Common myeloid progenitor, CD34-positive (primary cell): ENCODE measurements at regions not wholly inside any gene's neighbourhood (a gene's known extent, or its start where the extent isn't known, plus 50 kb on each side); places are given as distances from the start of the nearest gene placed in this dataset.

Experiments used
- CTCF ChIA-PET: fragments of 350-600 bp; sonication (Branson Sonifier 250); formaldehyde crosslinking; loops from one replicate; lab custom pipeline; 2021; ENCODE audit warnings: antibody characterized with exemption; lab: Charles Lee
- POLR2A ChIA-PET: fragments of 350-600 bp; sonication (Branson Sonifier 250); formaldehyde crosslinking; loops from one replicate; lab custom pipeline; 2021; ENCODE audit warnings: antibody characterized with exemption; lab: Charles Lee
- DNase-seq, 3 donors: peaks; one replicate each; pipeline versions ENCODE4 v3.0.0 to v3.0.0-alpha.2; 2013
- H3K27ac ChIP-seq, 2 experiments: 1 replicate in 1 of 2; 2 replicates in 1 of 2; pipeline ENCODE4 v1.7.0; 2013; ENCODE audit warnings: inconsistent platforms in 2 of 2, low read length in 2 of 2, mild to moderate bottlenecking in 2 of 2, low read depth in 1 of 2, moderate library complexity in 1 of 2; ENCODE audit not compliant: severe bottlenecking in 2 of 2, insufficient read depth in 1 of 2, poor library complexity in 1 of 2
- H3K27me3 ChIP-seq, 5 experiments: replicated peaks in 2 of 5; 1 replicate in 3 of 5; 2 replicates in 2 of 5; pipeline versions ENCODE4 v1.6.1 to v1.7.0; 2013; ENCODE audit warnings: low read length in 4 of 5, mild to moderate bottlenecking in 2 of 5, moderate library complexity in 2 of 5, inconsistent platforms in 1 of 5; ENCODE audit not compliant: insufficient read depth in 5 of 5, control insufficient read depth in 4 of 5
- H3K36me3 ChIP-seq, 4 experiments: 1 replicate in 2 of 4; 2 replicates in 2 of 4; pipeline versions ENCODE4 v1.6.1 to v1.7.0; 2013; ENCODE audit warnings: low read length in 3 of 4, control low read depth in 1 of 4, mild to moderate bottlenecking in 1 of 4; ENCODE audit not compliant: control insufficient read depth in 4 of 4, insufficient read depth in 4 of 4
- H3K4me1 ChIP-seq, 4 experiments: 1 replicate in 3 of 4; 2 replicates in 1 of 4; pipeline versions ENCODE4 v1.6.1 to v1.7.1; 2013; ENCODE audit warnings: low read length in 3 of 4, mild to moderate bottlenecking in 3 of 4, control low read depth in 1 of 4, inconsistent platforms in 1 of 4, moderate library complexity in 1 of 4; ENCODE audit not compliant: control insufficient read depth in 4 of 4, insufficient read depth in 4 of 4; ENCODE audit errors: control extremely low read depth in 1 of 4
- H3K4me3 ChIP-seq, 7 experiments: 1 replicate in 4 of 7; 2 replicates in 3 of 7; pipeline versions ENCODE4 v1.5.1 to v1.7.0; 2013; ENCODE audit warnings: mild to moderate bottlenecking in 7 of 7, low read length in 6 of 7, moderate library complexity in 6 of 7, inconsistent platforms in 2 of 7, low read depth in 2 of 7, control low read depth in 1 of 7; ENCODE audit not compliant: insufficient read depth in 4 of 7, control insufficient read depth in 1 of 7; ENCODE audit errors: extremely low read depth in 1 of 7
- H3K9me3 ChIP-seq, 5 experiments: 1 replicate in 4 of 5; 2 replicates in 1 of 5; pipeline versions ENCODE4 v1.6.1 to v1.7.1; 2013; ENCODE audit warnings: low read length in 4 of 5, mild to moderate bottlenecking in 2 of 5, inconsistent platforms in 1 of 5, low read depth in 1 of 5, moderate library complexity in 1 of 5; ENCODE audit not compliant: control insufficient read depth in 4 of 5, insufficient read depth in 2 of 5; ENCODE audit errors: control extremely low read depth in 1 of 5
- WGBS: methylation state at CpG from one replicate; pipeline ENCODE4 v1.1.5; 2013; ENCODE audit not compliant: insufficient coverage; 5-methylcytosine and 5-hydroxymethylcytosine counted together

GRCh38 chr11:130646881-130647280, 198.4 kb downstream of the ADAMTS15 start:
- no peaks in the 10 kb centered on the region for H3K4me1 ChIP-seq
- 93% methylated on average over 3 of the region's 3 CpGs for WGBS
- ChIA-PET CTCF (interaction anchor here (0.9 kb wide), 1 partner anchor 9 kb away, joined by 3 read pairs; no protein-coding TSS in a partner anchor), POLR2A (no interaction called here)
- no peak for DNase-seq
- H3K27ac ChIP-seq: no peak overlapping the region
- H3K27me3 ChIP-seq: peaks cover 0 to 2% (median 0%) of the 10 kb centered on the region in 5 experiments
- H3K36me3 ChIP-seq: no peaks in the 10 kb centered on the region
- H3K9me3 ChIP-seq: no peaks in the 10 kb centered on the region
- H3K4me3 ChIP-seq: no peak overlapping the region

DNA sequence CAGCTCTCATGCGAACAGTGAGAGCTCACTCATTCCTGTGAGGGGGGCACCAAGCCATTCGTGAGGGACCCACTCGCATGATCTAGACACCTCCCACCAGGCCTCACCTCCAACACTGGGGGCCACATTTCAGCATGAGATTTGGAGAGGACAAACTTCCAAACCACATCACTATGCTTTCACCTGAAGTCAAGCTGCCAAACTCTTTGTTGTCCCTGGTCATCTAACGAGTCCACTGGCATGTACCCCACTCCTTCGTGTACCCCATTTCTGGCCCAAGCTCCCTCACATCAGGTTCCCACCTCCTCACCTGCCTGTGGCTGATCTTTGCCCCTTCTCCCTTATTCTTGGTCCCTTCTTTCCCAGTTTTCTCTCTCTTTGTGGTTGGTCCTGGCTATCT, 198.9 kb downstream of the ADAMTS15 start:
- no peaks in the 10 kb centered on the region for H3K4me1 ChIP-seq
- no peak overlapping the region for H3K27ac ChIP-seq
- DNase-seq: no peak
- ChIA-PET CTCF (interaction anchor here (0.9 kb wide), 1 partner anchor 10 kb away, joined by 3 read pairs; no protein-coding TSS in a partner anchor), POLR2A (no interaction called here)
- no peak overlapping the region for H3K4me3 ChIP-seq
- WGBS: 98% methylated on average over 4 of the region's 5 CpGs
- peaks cover 0 to 2% (median 0%) of the 10 kb centered on the region in 5 experiments for H3K27me3 ChIP-seq
- no peaks in the 10 kb centered on the region for H3K9me3 ChIP-seq
- H3K36me3 ChIP-seq: no peaks in the 10 kb centered on the region

DNA sequence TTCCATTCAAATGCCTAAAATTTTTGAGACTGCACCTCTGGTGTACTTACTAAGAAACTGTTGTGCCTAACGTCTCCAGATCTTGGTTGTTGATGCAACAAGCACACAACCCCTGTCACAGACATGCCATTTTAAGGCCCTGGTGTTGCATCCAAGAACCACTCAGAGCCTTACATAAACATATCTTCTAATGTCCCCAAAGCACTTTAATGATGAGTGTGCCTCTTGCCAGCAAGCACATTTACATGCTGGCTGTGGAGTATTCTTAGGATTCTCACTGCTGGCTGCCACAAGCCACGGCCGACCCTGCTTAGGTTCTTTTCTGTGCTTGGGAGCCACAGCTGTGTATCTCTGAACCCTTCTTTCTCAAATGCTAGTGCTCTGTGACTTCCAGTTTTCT, 201.4 kb downstream of the ADAMTS15 start:
- Histone ChIP-seq H3K9me3 (no peaks in the 10 kb centered on the region), H3K27me3 (no peaks in the 10 kb centered on the region), H3K27ac (no peak overlapping the region), H3K4me3 (no peak overlapping the region), H3K36me3 (no peaks in the 10 kb centered on the region), H3K4me1 (no peaks in the 10 kb centered on the region)
- DNase-seq: no peak
- ChIA-PET POLR2A (no interaction called here), CTCF (interaction anchor here (1.3 kb wide), 1 partner anchor 215 kb away, joined by 3 read pairs; no protein-coding TSS in a partner anchor)
- WGBS: 100% methylated on average over 3 of the region's 3 CpGs

GRCh38 chr11:130650456-130651030, 202.1 kb downstream of the ADAMTS15 start:
- Histone ChIP-seq H3K9me3 (no peaks in the 10 kb centered on the region), H3K27ac (no peak overlapping the region), H3K4me1 (no peaks in the 10 kb centered on the region), H3K4me3 (no peak overlapping the region), H3K27me3 (no peaks in the 10 kb centered on the region), H3K36me3 (no peaks in the 10 kb centered on the region)
- ChIA-PET POLR2A (interaction anchor here (0.6 kb wide), 1 partner anchor 78 kb away, joined by 3 read pairs; no protein-coding TSS in a partner anchor), CTCF (no interaction called here)
- DNase-seq: no peak
- WGBS: 89% methylated on average over 3 of the region's 8 CpGs

DNA sequence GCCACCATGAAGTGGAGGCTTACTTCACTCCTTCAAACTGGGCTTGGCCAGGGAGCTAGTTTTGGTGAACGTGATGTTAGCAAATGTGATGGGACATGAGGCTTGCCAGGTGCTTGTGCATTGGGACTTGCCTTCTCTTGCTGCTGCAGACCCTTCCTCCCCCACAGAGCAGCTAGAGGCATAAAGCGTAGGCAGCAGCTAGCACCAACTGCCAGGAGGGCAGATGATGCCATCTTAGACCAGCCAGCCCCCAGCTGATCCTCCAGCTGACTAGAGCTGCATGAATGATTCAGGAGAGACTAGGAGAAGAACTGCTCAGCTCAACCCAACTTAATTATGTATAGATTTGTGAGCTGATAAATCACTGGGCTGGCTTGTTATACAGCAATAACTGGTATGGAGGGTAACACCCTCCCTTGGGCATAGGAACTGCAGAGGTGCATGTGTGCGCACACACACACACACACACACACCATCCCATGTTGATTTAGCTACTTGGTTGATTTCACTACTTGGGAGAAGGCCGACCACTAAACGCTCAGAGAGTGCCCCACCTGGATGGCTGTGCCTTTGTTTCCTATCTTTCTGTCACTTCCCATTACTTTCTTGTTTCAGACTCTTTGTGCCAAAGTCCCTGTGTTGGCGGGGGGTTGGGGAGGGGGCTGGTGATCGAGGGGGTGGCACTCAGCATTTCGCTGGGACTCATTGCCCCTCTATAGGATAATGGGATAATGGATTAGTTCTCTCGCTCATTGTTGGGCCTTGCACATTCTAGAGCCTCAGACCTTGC, 202.8 kb downstream of the ADAMTS15 start:
- WGBS: 89% methylated on average over 3 of the region's 9 CpGs
- no peak for DNase-seq
- no peaks in the 10 kb centered on the region for H3K36me3 ChIP-seq
- ChIA-PET CTCF (interaction anchor here (0.6 kb wide), 1 partner anchor 174 kb away, joined by 3 read pairs; no protein-coding TSS in a partner anchor), POLR2A (no interaction called here)
- no peaks in the 10 kb centered on the region for H3K4me1 ChIP-seq
- no peak overlapping the region for H3K4me3 ChIP-seq
- H3K27me3 ChIP-seq: no peaks in the 10 kb centered on the region
- no peak overlapping the region for H3K27ac ChIP-seq
- peaks cover 0 to 2% (median 0%) of the 10 kb centered on the region in 5 experiments for H3K9me3 ChIP-seq

GRCh38 chr11:130652671-130653335, 204.4 kb downstream of the ADAMTS15 start:
- no peaks in the 10 kb centered on the region for H3K36me3 ChIP-seq
- CTCF ChIA-PET: no interaction called here
- H3K27me3 ChIP-seq: no peaks in the 10 kb centered on the region
- H3K27ac ChIP-seq: no peak overlapping the region
- 80% methylated on average over 1 of the region's 3 CpGs for WGBS
- no peak for DNase-seq
- H3K4me3 ChIP-seq: no peak overlapping the region
- H3K4me1 ChIP-seq: no peaks in the 10 kb centered on the region
- POLR2A ChIA-PET: no interaction called here
- peaks cover 0 to 3% (median 0%) of the 10 kb centered on the region in 5 experiments for H3K9me3 ChIP-seq
